Fibroblast of skin of left biceps (primary cell): ENCODE measurements at regions not wholly inside any gene's neighbourhood (a gene's known extent, or its start where the extent isn't known, plus 50 kb on each side); places are given as distances from the start of the nearest gene placed in this dataset.

Source experiments
- DNase-seq, 2 experiments: peaks; one replicate each; pipeline ENCODE4 v3.0.0-alpha.2; 2013; ENCODE audit warnings: low read depth in 2 of 2

GRCh38 chr20:39581034-39581433 lies 618.9 kb downstream of the DHX35 start:
- DNase-seq: no peak

DNA sequence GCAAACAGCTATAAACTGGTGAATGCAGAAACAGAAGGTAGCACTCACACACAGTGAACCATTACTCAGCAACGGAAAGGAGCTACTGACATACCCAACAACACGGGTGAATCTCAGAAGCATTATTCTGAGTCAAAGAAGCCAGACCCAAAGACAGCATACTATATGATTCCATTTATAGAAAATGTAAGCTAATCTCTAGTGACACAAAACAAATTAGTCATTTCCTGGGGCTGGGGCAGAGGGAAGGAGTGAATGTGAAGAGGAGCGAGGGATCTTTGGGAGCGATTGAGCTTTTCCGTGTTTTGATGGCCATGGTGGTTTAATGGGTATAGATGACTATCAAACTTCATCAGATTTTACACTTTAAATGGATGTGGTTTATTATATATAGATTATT lies 614.6 kb downstream of the DHX35 start:
- no peak for DNase-seq

DNA sequence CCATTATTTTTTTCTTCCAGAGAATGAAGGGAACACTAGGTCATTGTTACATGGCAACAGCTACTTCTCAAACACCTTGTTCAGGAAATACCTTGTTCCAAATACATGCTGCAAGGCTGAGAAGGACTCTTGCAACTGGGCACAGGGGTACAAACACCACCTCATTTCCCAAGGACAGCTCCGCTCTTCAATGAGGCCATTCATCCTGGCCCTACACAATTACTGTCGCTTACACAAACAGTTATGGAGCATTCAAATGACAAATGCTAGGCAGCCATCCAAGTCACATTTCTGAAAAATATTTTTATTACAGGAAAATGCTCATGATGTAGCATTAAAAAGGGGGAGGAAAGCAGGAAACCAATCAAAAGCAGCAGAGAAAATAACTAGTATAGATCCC lies 611.9 kb downstream of the DHX35 start:
- no peak for DNase-seq

GRCh38 chr20:39571171-39571570 lies 609.0 kb downstream of the DHX35 start:
- DNase-seq: no peak

DNA sequence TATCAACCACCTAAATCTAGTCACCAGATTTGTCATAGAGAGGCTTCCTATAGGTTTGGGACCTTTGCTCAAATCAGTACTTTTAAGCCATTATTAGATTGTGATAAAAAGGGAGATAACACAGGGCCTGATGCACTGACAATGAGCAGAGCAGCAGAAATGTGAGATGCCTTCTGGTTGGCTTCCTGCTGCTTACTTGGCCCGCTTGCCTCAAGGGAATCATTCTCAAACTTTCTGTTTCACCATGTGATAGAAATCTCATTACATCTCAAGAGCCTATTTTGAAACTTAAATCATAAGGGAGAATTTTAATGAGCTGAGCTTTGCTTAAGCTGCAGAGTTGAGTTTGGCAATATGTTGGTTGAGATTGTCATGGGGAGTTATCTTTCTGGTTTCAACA lies 606.0 kb downstream of the DHX35 start:
- DNase-seq: no peak

GRCh38 chr20:39563349-39563748 lies 601.2 kb downstream of the DHX35 start:
- no peak for DNase-seq

DNA sequence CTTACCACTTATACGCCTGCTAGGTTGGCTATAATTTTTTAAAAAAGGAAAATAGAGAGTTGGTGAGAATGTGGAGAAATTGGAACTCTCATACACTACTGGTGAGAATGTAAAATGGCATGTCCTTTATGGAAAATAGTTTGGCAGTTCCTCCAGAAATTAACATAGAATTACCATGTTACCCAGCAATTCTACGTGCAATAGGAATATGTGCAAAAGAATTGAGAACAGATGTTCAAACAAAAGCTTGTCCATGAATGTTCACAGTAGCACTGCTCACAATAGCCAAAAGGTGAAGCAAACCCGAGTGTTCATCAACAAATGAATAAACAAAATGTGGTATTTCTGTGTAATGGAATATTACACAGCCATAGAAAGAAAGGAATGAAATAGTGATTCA lies 592.2 kb downstream of the DHX35 start:
- no peak for DNase-seq

DNA sequence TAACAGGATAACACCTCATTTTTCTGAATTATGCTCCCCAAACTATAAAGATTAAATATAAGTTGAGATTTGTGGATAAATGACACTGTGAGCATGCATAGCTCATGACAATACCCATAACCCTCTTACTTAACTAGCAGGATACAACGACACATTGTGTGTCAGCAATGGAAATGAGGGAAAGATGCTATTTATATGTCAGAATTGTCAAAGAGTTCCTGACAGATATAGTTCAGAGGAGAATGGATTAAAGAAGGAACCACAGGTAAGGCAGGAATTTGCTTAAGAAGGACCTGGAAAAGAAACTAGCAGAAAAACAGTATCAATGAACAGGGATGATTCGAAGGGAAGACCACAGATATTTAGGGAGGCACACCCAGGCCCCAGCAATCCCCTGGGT lies 591.0 kb downstream of the DHX35 start:
- DNase-seq: no peak

DNA sequence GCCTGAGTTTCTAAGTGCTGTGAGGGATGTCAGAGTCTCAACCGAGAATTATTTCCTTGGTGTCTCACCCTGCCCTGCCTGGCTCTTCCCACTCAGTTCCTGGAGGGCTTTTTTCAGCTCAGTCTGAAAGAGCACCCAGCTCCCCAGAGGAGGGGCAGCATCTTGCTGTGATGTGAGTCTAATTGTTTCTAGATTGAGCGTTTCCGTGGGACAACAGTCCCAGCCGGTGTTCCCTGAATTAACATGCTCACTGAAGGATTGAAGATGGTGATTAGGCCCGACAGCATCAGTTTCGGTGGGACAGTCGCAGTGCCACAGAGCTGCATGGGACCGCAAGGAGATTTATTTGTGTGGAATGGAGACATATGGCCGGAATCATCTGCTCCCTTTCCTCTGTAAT lies 587.6 kb downstream of the DHX35 start:
- DNase-seq: no peak

DNA sequence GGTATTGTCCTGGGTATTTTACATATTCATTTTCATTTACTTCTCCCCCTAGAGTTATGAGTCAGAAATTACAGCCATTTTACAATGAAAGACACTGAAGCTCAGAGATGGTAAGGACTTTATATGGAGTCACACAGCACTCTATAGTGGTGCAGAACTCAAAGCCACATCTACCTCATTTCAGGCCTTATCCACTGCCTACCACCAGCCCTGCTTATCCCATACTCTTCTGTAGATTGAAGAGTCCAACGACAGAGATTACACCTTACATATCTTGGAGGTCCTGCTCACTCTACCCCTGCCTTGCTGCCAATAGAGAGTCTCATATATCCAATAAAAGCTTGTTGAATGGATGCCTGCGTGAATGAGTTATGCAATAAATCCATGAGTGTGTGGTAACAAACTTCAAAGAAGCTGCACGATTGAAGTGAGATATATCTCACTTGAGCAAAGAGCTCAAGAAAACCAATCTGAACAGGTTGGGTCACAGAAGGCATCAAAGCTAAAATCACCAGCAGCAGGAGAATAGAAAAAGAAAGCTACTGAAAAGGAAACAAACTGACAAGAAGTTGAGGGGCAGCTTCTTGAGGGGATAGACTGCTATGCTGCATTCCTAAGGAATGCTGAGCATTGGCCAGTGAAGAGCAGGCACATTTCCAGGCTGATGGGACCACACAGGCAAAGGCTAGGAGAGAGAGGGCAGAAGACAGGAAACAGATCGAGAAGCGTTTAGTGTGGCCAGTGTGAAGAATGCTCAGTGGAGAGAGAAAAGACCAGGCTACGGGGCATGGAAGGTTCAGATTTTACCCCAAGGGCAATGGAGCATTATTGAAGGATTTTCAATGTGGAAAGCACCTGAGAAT lies 585.6 kb downstream of the DHX35 start:
- no peak for DNase-seq

DNA sequence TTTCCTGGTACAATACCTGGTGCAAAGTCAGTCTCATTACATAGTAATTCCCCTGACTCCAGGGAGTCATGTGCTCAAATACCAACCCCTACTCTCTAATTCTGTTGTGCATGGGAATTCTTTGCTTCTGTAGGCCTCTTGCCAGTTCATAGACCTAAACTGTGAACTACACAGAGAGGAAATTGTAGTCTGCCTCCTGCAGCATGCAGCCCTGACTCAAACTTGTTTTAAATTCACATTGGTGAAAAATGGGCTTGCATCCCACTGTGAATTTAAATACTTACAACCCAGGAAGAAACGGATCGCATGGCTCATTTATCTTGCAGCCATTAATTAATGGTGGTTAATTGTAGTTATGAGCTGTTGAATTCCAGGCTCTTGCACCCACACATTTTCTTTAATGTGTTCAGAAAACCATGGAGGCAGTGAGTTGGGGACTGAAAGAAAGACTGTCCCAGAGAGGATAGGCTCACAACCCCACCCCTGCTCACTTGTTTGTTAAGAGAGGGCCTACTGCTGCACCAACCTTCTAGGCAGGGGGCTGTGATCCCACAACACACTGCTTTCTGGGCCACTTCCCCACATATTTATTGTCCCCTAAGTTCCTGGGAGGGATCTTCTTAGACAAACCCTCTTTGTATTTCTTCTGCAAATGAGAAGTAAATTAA lies 579.1 kb downstream of the DHX35 start:
- no peak for DNase-seq

DNA sequence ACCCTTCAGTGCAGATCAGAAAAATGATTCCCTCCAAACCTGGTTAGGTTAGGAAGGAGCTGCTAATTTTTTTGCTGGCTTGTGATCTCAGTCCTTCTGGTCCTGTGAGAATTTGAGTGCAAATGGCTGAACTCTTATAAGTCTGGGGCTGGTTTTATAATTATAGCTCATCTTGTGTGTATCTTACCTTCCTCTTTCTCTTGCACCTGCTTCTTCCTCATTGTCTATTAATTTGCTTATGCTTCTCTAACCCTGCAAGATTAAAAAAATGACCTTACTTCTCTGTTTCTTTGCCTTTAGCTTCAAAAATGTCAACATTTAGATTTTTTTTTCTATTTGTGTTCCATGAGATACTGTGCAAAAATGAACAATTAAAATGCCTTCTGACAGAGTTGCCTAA lies 576.2 kb downstream of the DHX35 start:
- DNase-seq: no peak

- DNase-seq: no peak
Observed at GRCh38 chr20:39535301-39535700, 573.2 kb downstream of the DHX35 start.

DNA sequence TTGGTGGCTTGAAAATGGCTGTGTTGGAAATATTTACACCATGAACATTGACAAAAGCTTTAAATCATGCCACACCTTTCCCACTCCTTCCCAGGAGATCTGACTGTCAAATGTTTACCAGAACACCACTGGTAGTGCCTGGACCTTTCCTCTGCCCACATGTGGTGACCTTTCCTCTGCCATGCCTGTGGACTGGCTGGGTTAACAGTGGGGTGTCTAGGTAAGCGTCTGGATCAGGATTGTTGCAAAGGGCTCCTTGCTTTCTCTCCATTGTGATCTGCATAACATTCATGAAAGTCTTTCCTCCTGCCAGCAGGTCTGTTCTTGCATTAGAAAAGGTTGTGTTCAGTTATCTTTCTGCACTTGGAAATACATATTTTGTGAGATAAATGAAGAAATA lies 572.7 kb downstream of the DHX35 start:
- no peak for DNase-seq

GRCh38 chr20:39533858-39534257 lies 571.7 kb downstream of the DHX35 start:
- no peak for DNase-seq

GRCh38 chr20:39532205-39532604 lies 570.1 kb downstream of the DHX35 start:
- DNase-seq: no peak

GRCh38 chr20:39528436-39528835 lies 566.3 kb downstream of the DHX35 start:
- no peak for DNase-seq

GRCh38 chr20:39524371-39524911 lies 562.3 kb downstream of the DHX35 start:
- DNase-seq: no peak

DNA sequence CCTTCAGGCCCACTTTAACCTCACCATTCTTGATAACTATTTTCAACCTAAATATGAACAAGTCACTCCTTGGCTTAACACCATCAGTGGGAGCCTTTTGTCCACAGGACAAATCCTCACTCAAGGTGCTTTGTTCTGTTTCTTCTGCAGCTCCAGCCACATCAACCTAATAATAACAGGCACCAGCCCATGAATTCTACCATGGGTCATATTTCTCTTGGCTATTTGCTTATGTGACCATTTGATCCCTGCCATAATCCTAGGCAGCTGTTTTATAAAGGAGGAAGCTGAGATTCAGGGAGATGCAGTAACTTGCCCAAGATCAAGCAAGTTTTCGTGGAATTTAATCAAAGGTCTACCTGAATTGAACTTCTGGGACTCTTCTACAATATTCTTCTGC lies 561.3 kb downstream of the DHX35 start:
- DNase-seq: no peak

- DNase-seq: no peak
Observed at GRCh38 chr20:39518654-39519053, 556.5 kb downstream of the DHX35 start.

DNA sequence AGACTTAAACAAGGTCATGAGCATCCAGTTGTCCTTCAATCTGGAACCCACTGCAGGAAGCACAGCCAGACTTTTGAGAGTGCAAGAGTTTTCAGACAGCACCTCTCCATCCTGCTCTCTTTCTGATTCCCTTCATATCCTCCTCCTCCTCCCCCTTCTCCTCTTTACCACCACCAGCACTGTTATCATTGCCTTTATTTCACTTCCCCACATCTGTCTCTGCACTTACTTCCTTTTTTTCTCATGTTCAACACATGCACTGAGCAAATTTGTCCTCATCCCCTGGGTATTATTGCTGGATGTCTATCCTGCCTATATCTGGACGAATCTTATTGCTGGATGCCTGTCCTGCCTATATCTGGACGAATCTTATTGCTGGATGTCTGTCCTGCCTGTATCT lies 554.8 kb downstream of the DHX35 start:
- no peak for DNase-seq

DNA sequence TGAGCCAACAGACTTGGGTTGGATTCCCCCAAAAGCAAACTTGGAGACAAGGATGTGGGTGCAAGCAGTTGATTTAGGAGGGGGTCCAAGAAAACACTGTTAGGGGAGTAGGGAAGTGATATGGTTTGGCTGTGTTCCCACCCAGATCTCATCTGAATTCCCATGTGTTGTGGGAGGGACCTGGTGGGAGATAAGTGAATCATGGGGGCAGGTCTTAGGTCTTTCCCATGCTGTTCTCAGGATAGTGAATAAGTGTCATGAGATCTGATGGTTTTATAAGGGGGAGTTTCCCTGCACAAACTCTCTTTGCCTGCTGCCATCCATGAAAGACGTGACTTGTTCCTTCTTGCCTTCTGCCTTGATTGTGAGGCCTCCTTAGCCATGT lies 542.6 kb downstream of the DHX35 start:
- no peak for DNase-seq
